KMS-11 (cell line): ENCODE measurements at regions not wholly inside any gene's neighbourhood (a gene's known extent, or its start where the extent isn't known, plus 50 kb on each side); places are given as distances from the start of the nearest gene placed in this dataset.

Source experiments
- H2AFZ ChIP-seq: fragments of 200-600 bp; sonication (generic); 2 replicates; pipeline ENCODE4 v1.6.1; 2016; ENCODE audit warnings: antibody characterized with exemption, mixed run types, low read depth
- H3K27ac ChIP-seq: fragments of 200-600 bp; sonication (generic); 2 replicates; pipeline ENCODE4 v1.6.1; 2016; ENCODE audit warnings: mild to moderate bottlenecking, mixed run types
- H3K27me3 ChIP-seq: fragments of 200-600 bp; sonication (generic); 2 replicates; pipeline ENCODE4 v1.6.1; 2017; ENCODE audit warnings: mild to moderate bottlenecking, low read depth, mixed run types, moderate library complexity; ENCODE audit not compliant: insufficient read depth
- H3K36me3 ChIP-seq: fragments of 200-600 bp; sonication (generic); 2 replicates; pipeline ENCODE4 v1.6.1; 2017; ENCODE audit warnings: mild to moderate bottlenecking, mixed run types; ENCODE audit not compliant: insufficient read depth
- H3K4me1 ChIP-seq: fragments of 200-600 bp; sonication (generic); 2 replicates; pipeline ENCODE4 v1.6.1; 2016; ENCODE audit warnings: mild to moderate bottlenecking, low read depth, mixed run types; ENCODE audit not compliant: poor library complexity, severe bottlenecking
- H3K4me2 ChIP-seq: fragments of 200-600 bp; sonication (generic); 2 replicates; pipeline ENCODE4 v1.7.0; 2016; ENCODE audit warnings: mild to moderate bottlenecking, mixed run types
- H3K4me3 ChIP-seq: fragments of 200-600 bp; sonication (generic); IDR thresholded peaks from 2 replicates; pipeline ENCODE4 v1.6.1; 2017; ENCODE audit warnings: low read depth, low read length, mixed read lengths; ENCODE audit not compliant: insufficient read depth
- H3K79me2 ChIP-seq: fragments of 200-600 bp; sonication (generic); 2 replicates; pipeline ENCODE4 v1.6.1; 2016; ENCODE audit warnings: low read depth, mixed run types; ENCODE audit not compliant: insufficient read depth
- H3K9ac ChIP-seq: fragments of 200-600 bp; sonication (generic); 2 replicates; pipeline ENCODE4 v1.6.1; 2016; ENCODE audit warnings: mild to moderate bottlenecking, mixed run types
- H4K20me1 ChIP-seq: fragments of 200-600 bp; sonication (generic); 2 replicates; pipeline ENCODE4 v1.6.1; 2016; ENCODE audit warnings: mild to moderate bottlenecking, mixed run types; ENCODE audit not compliant: insufficient read depth
- CTCF ChIP-seq: fragments of 200-600 bp; sonication (generic); conservative IDR thresholded peaks from 2 replicates; pipeline ENCODE4 v1.6.1; 2017; ENCODE audit warnings: low read depth, mild to moderate bottlenecking, antibody characterized with exemption, low read length, moderate library complexity, mixed read lengths

- Histone ChIP-seq H3K79me2 (no peaks in the 10 kb centered on the region), H3K27me3 (no peaks in the 10 kb centered on the region), H3K4me2 (no peak overlapping the region), H3K36me3 (no peaks in the 10 kb centered on the region), H4K20me1 (no peaks in the 10 kb centered on the region), H3K9ac (no peak overlapping the region), H2AFZ (no peak overlapping the region), H3K4me1 (no peaks in the 10 kb centered on the region), H3K27ac (no peak overlapping the region), H3K4me3 (no peak overlapping the region)
- no peak for TF ChIP-seq CTCF
These were observed 353.7 kb upstream of the CHRM2 start for GRCh38 chr7:136514776-136515175.

DNA sequence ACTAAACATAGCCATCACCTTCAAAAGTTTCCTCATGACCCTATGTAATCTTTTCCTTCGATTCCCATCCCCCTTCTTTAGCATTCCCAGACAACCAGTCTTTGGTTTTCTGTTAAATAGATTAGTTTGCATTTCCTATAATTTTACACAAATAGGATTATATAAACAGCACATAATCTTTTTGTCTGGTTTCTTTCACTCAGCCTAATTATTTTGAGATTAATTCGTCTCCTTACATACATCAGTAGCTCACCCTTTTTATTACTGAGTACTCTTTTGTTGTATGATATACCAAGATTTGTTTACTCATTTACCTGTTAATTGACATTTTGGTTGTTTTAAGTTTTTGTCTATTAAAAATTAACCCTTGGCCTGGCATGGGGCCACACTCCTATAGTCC, 354.7 kb upstream of the CHRM2 start:
- Histone ChIP-seq H3K79me2 (no peaks in the 10 kb centered on the region), H2AFZ (no peak overlapping the region), H3K9ac (no peak overlapping the region), H3K4me1 (no peaks in the 10 kb centered on the region), H4K20me1 (no peaks in the 10 kb centered on the region), H3K27ac (no peak overlapping the region), H3K4me2 (no peak overlapping the region), H3K4me3 (no peak overlapping the region), H3K36me3 (no peaks in the 10 kb centered on the region), H3K27me3 (no peaks in the 10 kb centered on the region)
- no peak for TF ChIP-seq CTCF

GRCh38 chr7:136509466-136509865, 359.0 kb upstream of the CHRM2 start:
- H2AFZ ChIP-seq = no peak overlapping the region
- no peaks in the 10 kb centered on the region for H3K36me3 ChIP-seq
- no peak overlapping the region for H3K4me3 ChIP-seq
- H3K79me2 ChIP-seq = no peaks in the 10 kb centered on the region
- H3K27ac ChIP-seq = no peak overlapping the region
- H3K4me2 ChIP-seq = no peak overlapping the region
- no peaks in the 10 kb centered on the region for H3K4me1 ChIP-seq
- H4K20me1 ChIP-seq = no peaks in the 10 kb centered on the region
- TF ChIP-seq CTCF = no peak
- H3K27me3 ChIP-seq = no peaks in the 10 kb centered on the region
- H3K9ac ChIP-seq = no peak overlapping the region

- Histone ChIP-seq H3K79me2 (no peaks in the 10 kb centered on the region), H3K27me3 (no peaks in the 10 kb centered on the region), H4K20me1 (no peaks in the 10 kb centered on the region), H3K4me3 (no peak overlapping the region), H3K9ac (no peak overlapping the region), H3K4me2 (no peak overlapping the region), H3K36me3 (no peaks in the 10 kb centered on the region), H2AFZ (no peak overlapping the region), H3K27ac (no peak overlapping the region), H3K4me1 (no peaks in the 10 kb centered on the region)
- TF ChIP-seq CTCF = no peak
These were observed 366.3 kb upstream of the CHRM2 start for GRCh38 chr7:136502162-136502561.

DNA sequence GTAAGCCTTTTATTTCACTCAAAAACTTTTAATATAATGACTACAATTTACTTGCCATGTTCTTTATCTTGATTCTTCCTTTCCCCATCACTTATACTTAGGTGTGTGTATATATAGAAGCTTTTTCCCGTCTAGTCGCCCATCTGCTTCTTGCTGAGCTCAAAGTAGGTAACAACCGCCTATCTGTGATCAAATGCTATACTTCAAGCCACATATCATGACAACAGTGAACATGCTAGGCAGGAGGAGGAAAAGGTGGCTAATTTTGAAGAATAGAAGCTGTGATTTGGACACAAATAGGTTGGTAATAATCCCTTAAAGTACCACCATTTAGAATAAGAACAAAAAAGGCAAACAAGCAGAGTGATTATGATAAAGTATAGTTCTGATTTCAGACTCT, 367.3 kb upstream of the CHRM2 start:
- Histone ChIP-seq H3K9ac (no peak overlapping the region), H3K4me3 (no peak overlapping the region), H3K4me1 (no peaks in the 10 kb centered on the region), H3K36me3 (no peaks in the 10 kb centered on the region), H3K27me3 (no peaks in the 10 kb centered on the region), H3K4me2 (no peak overlapping the region), H4K20me1 (no peaks in the 10 kb centered on the region), H2AFZ (no peak overlapping the region), H3K27ac (no peak overlapping the region), H3K79me2 (no peaks in the 10 kb centered on the region)
- TF ChIP-seq CTCF = no peak
